ENCODE measurements at regions not wholly inside any gene's neighbourhood (a gene's known extent, or its start where the extent isn't known, plus 50 kb on each side); places are given as distances from the start of the nearest gene placed in this dataset.

GRCh38 chr4:130563185-130563888 lies 1467.4 kb downstream of the C4orf33 start:
- no peaks in the 10 kb centered on the region for H3K36me3 ChIP-seq (ENCODE audit: control insufficient read depth, insufficient read depth, low read length)
- H3K9ac ChIP-seq (ENCODE audit: low read depth, low read length), result peak overlapping the region; percentile 40
- peaks cover 4% of the 10 kb centered on the region for H3K4me1 ChIP-seq (ENCODE audit: control insufficient read depth, insufficient read depth, low read length)
- H3K4me3 ChIP-seq (ENCODE audit: low read depth, low read length), result no peak overlapping the region
- no peaks in the 10 kb centered on the region for H3K9me3 ChIP-seq (ENCODE audit: control insufficient read depth, insufficient read depth, low read length)
- H3K27me3 ChIP-seq (ENCODE audit: control insufficient read depth, insufficient read depth, low read length), result no peaks in the 10 kb centered on the region

DNA sequence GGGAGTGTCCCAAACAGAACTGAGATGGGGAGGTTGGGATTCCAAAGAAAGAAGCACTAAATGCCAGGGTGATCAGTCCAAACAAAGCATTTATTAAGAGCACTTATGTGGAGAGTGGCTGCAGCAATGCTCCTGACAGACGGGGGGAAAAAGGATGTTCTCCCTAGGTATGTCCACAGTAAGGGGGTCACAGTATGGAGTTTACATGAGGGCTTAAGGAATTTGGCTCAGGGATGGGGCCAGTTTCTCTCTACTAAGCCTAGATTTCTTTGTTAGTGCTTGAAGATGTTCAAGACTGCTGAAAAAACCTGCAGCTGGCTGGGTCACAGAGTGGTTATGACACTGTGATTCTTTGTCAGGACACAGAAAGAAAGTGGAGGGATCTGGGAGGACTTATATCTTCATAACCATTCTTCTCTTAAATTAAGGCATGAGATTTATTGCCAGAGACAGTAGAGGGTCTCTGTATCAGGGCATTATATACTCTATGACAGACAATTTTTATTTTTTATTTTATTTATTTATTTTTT lies 1468.0 kb downstream of the C4orf33 start:
- no peak overlapping the region for H3K4me3 ChIP-seq (ENCODE audit: low read depth, low read length)
- H3K27me3 ChIP-seq (ENCODE audit: control insufficient read depth, insufficient read depth, low read length), result no peaks in the 10 kb centered on the region
- H3K4me1 ChIP-seq (ENCODE audit: control insufficient read depth, insufficient read depth, low read length), result peaks cover 4% of the 10 kb centered on the region
- H3K36me3 ChIP-seq (ENCODE audit: control insufficient read depth, insufficient read depth, low read length), result no peaks in the 10 kb centered on the region
- no peaks in the 10 kb centered on the region for H3K9me3 ChIP-seq (ENCODE audit: control insufficient read depth, insufficient read depth, low read length)
- no peak overlapping the region for H3K9ac ChIP-seq (ENCODE audit: low read depth, low read length)

DNA sequence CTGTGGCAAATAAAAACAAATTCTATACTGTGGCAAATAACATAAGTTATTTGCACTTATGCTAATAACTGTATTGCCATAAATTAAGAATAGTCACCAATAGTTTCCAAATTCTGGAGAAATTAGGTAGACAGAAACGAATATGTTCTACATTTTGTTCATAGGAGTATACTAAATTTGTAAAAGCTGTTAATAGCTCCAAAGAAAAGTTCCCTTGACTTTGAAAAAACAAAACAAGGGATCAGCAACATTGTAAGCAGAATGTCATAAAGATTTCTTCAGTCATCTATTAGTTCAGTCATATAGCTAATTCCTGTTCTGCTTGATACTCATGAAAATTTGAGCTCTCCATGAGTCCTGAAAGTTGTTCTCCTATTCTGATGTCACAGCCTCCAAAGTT lies 1472.8 kb downstream of the C4orf33 start:
- Histone ChIP-seq H3K4me1 (ENCODE audit: control insufficient read depth, insufficient read depth, low read length) (peaks cover 3% of the 10 kb centered on the region), H3K27me3 (ENCODE audit: control insufficient read depth, insufficient read depth, low read length) (no peaks in the 10 kb centered on the region), H3K9me3 (ENCODE audit: control insufficient read depth, insufficient read depth, low read length) (peaks cover 3% of the 10 kb centered on the region), H3K4me3 (ENCODE audit: low read depth, low read length) (no peak overlapping the region), H3K9ac (ENCODE audit: low read depth, low read length) (no peak overlapping the region), H3K36me3 (ENCODE audit: control insufficient read depth, insufficient read depth, low read length) (peaks cover 2% of the 10 kb centered on the region)

- Histone ChIP-seq H3K4me3 (ENCODE audit: low read depth, low read length) (peak overlapping the region; percentile 27), H3K9me3 (ENCODE audit: control insufficient read depth, insufficient read depth, low read length) (peaks cover 3% of the 10 kb centered on the region), H3K4me1 (ENCODE audit: control insufficient read depth, insufficient read depth, low read length) (peaks cover 24% of the 10 kb centered on the region), H3K27me3 (ENCODE audit: control insufficient read depth, insufficient read depth, low read length) (no peaks in the 10 kb centered on the region), H3K36me3 (ENCODE audit: control insufficient read depth, insufficient read depth, low read length) (peaks cover 2% of the 10 kb centered on the region), H3K9ac (ENCODE audit: low read depth, low read length) (peak overlapping the region; percentile 49)
These were observed 1477.8 kb downstream of the C4orf33 start for GRCh38 chr4:130573742-130574141.

GRCh38 chr4:130574215-130574614 lies 1478.3 kb downstream of the C4orf33 start:
- Histone ChIP-seq H3K4me1 (ENCODE audit: control insufficient read depth, insufficient read depth, low read length) (peaks cover 27% of the 10 kb centered on the region), H3K4me3 (ENCODE audit: low read depth, low read length) (peak overlapping the region; percentile 27), H3K9ac (ENCODE audit: low read depth, low read length) (no peak overlapping the region), H3K36me3 (ENCODE audit: control insufficient read depth, insufficient read depth, low read length) (peaks cover 2% of the 10 kb centered on the region), H3K27me3 (ENCODE audit: control insufficient read depth, insufficient read depth, low read length) (no peaks in the 10 kb centered on the region), H3K9me3 (ENCODE audit: control insufficient read depth, insufficient read depth, low read length) (peaks cover 3% of the 10 kb centered on the region)

GRCh38 chr4:130576218-130576617 lies 1480.3 kb downstream of the C4orf33 start:
- Histone ChIP-seq H3K9ac (ENCODE audit: low read depth, low read length) (no peak overlapping the region), H3K4me3 (ENCODE audit: low read depth, low read length) (no peak overlapping the region), H3K9me3 (ENCODE audit: control insufficient read depth, insufficient read depth, low read length) (no peaks in the 10 kb centered on the region), H3K27me3 (ENCODE audit: control insufficient read depth, insufficient read depth, low read length) (no peaks in the 10 kb centered on the region), H3K36me3 (ENCODE audit: control insufficient read depth, insufficient read depth, low read length) (peaks cover 2% of the 10 kb centered on the region), H3K4me1 (ENCODE audit: control insufficient read depth, insufficient read depth, low read length) (peaks cover 27% of the 10 kb centered on the region)

GRCh38 chr4:130591091-130591490 lies 1495.1 kb downstream of the C4orf33 start:
- no peaks in the 10 kb centered on the region for H3K4me1 ChIP-seq (ENCODE audit: control insufficient read depth, insufficient read depth, low read length)
- no peaks in the 10 kb centered on the region for H3K36me3 ChIP-seq (ENCODE audit: control insufficient read depth, insufficient read depth, low read length)
- H3K4me3 ChIP-seq (ENCODE audit: low read depth, low read length), result no peak overlapping the region
- H3K27me3 ChIP-seq (ENCODE audit: control insufficient read depth, insufficient read depth, low read length), result no peaks in the 10 kb centered on the region
- no peaks in the 10 kb centered on the region for H3K9me3 ChIP-seq (ENCODE audit: control insufficient read depth, insufficient read depth, low read length)
- H3K9ac ChIP-seq (ENCODE audit: low read depth, low read length), result no peak overlapping the region

DNA sequence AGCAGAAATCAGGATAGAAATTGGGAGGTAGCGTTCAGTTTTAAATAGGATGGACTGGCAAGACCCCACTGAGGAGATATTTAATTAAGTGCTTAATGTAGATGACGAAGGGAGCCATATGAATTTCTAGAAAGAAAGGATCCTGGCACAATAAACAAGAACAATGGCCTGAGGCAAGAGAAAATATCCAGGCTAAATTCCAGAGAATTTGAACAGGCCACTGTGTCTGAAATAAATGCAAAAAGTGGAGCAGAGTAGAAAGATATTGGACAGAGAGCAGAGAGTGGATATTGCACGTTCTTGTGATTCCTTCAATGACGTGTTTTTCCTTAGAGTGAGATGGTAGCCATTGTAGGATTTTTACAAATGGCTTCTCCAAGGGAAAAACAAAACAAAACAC lies 1504.8 kb downstream of the C4orf33 start:
- Histone ChIP-seq H3K4me1 (ENCODE audit: control insufficient read depth, insufficient read depth, low read length) (peaks cover 3% of the 10 kb centered on the region), H3K4me3 (ENCODE audit: low read depth, low read length) (no peak overlapping the region), H3K9me3 (ENCODE audit: control insufficient read depth, insufficient read depth, low read length) (no peaks in the 10 kb centered on the region), H3K9ac (ENCODE audit: low read depth, low read length) (no peak overlapping the region), H3K36me3 (ENCODE audit: control insufficient read depth, insufficient read depth, low read length) (no peaks in the 10 kb centered on the region), H3K27me3 (ENCODE audit: control insufficient read depth, insufficient read depth, low read length) (no peaks in the 10 kb centered on the region)

DNA sequence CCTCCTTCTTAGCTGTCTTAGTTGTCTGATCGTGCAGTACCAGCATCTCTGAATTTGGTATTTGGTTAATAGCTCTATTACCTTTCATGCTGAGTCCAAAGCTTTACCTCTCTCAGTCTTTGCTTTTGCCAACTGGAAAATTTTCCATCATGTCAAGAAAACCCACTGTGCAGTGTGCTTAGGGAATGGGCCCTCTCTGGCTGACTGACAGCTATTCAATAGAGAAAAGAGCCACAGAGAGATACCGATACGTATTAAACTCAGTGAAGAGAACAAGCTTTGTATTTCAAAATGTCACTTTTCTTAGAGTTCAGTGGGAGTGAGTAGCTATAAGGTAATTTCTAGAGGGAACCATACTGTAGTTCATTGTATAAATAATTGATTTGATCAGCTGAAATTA lies 1507.1 kb downstream of the C4orf33 start:
- no peaks in the 10 kb centered on the region for H3K9me3 ChIP-seq (ENCODE audit: control insufficient read depth, insufficient read depth, low read length)
- no peak overlapping the region for H3K4me3 ChIP-seq (ENCODE audit: low read depth, low read length)
- H3K4me1 ChIP-seq (ENCODE audit: control insufficient read depth, insufficient read depth, low read length), result peaks cover 3% of the 10 kb centered on the region
- H3K27me3 ChIP-seq (ENCODE audit: control insufficient read depth, insufficient read depth, low read length), result no peaks in the 10 kb centered on the region
- no peaks in the 10 kb centered on the region for H3K36me3 ChIP-seq (ENCODE audit: control insufficient read depth, insufficient read depth, low read length)
- no peak overlapping the region for H3K9ac ChIP-seq (ENCODE audit: low read depth, low read length)

GRCh38 chr4:130608121-130608520 lies 1512.2 kb downstream of the C4orf33 start:
- H3K36me3 ChIP-seq (ENCODE audit: control insufficient read depth, insufficient read depth, low read length), result no peaks in the 10 kb centered on the region
- H3K27me3 ChIP-seq (ENCODE audit: control insufficient read depth, insufficient read depth, low read length), result no peaks in the 10 kb centered on the region
- no peaks in the 10 kb centered on the region for H3K4me1 ChIP-seq (ENCODE audit: control insufficient read depth, insufficient read depth, low read length)
- H3K9ac ChIP-seq (ENCODE audit: low read depth, low read length), result no peak overlapping the region
- no peaks in the 10 kb centered on the region for H3K9me3 ChIP-seq (ENCODE audit: control insufficient read depth, insufficient read depth, low read length)
- H3K4me3 ChIP-seq (ENCODE audit: low read depth, low read length), result no peak overlapping the region

DNA sequence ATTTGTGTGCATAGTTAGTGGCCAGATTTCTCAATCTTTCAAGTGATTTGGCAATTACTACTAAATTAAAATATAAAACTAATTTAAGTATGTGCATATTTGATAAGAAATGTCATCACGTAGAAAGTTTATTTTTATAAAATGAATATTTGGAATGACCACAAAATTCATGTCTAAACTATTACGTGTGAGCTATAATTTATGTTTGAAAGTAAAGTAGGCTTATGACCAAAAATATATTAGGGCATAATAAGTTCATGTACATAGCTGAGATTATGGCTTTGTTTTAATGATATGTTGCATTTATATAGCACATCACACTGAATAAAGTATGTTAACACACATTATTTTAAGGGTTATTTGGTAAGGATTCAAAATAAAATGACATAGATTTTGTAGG lies 1532.6 kb downstream of the C4orf33 start:
- no peaks in the 10 kb centered on the region for H3K9me3 ChIP-seq (ENCODE audit: control insufficient read depth, insufficient read depth, low read length)
- no peaks in the 10 kb centered on the region for H3K27me3 ChIP-seq (ENCODE audit: control insufficient read depth, insufficient read depth, low read length)
- H3K36me3 ChIP-seq (ENCODE audit: control insufficient read depth, insufficient read depth, low read length), result no peaks in the 10 kb centered on the region
- no peaks in the 10 kb centered on the region for H3K4me1 ChIP-seq (ENCODE audit: control insufficient read depth, insufficient read depth, low read length)
- no peak overlapping the region for H3K4me3 ChIP-seq (ENCODE audit: low read depth, low read length)
- no peak overlapping the region for H3K9ac ChIP-seq (ENCODE audit: low read depth, low read length)

DNA sequence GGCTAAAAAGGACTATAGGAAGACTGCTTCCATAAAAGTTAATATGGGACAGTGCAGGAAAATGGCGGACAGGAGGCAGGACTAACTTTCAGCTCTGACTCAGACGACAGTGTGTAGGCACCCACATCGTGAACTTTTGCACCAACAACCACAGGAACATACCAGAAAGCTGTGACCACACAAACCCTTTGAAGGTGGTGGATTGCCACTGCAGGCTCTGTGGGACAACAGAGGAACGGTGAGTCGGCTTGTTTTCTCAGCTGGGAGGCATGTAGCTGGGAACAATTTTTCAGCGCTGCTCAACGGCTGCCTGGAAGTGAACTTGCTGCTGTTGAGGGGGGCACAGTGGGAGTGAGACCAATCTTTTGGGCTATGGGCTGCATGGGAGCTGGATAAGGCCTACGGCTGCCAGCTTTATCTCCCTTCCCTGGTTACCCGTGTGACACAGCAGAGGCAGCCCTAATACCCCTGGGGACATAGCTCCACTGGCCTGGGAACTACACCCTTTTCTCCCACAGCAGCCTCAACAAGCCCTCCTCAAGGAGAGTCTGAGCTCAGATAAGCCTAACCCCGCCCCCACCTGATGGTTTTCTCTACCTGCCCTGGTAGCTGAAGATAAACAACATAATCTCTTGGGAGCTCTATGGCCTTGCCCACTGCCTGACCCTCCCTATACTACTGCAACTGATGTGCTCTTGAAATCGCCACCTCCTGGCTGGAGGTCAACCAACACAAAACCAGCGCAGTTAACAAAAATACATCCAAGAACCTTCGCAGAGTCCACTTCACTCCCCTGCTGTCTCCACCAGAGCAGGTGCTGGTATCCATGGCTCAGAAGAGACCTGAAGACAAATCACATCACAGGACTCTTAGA lies 1537.0 kb downstream of the C4orf33 start:
- no peaks in the 10 kb centered on the region for H3K9me3 ChIP-seq (ENCODE audit: control insufficient read depth, insufficient read depth, low read length)

More for the DNA sequence above, 1537.0 kb downstream of the C4orf33 start:
- H3K36me3 ChIP-seq (ENCODE audit: control insufficient read depth, insufficient read depth, low read length), result no peaks in the 10 kb centered on the region
- H3K27me3 ChIP-seq (ENCODE audit: control insufficient read depth, insufficient read depth, low read length), result no peaks in the 10 kb centered on the region
- H3K4me1 ChIP-seq (ENCODE audit: control insufficient read depth, insufficient read depth, low read length), result no peaks in the 10 kb centered on the region
- no peak overlapping the region for H3K4me3 ChIP-seq (ENCODE audit: low read depth, low read length)
- no peak overlapping the region for H3K9ac ChIP-seq (ENCODE audit: low read depth, low read length)

Measured in iPS-15b (cell line).